M059J (cell line): ENCODE measurements at regions not wholly inside any gene's neighbourhood (a gene's known extent, or its start where the extent isn't known, plus 50 kb on each side); places are given as distances from the start of the nearest gene placed in this dataset.

Experiments
- DNase-seq: peaks from one replicate; pipeline ENCODE4 v3.0.0-alpha.2; 2012; ENCODE audit warnings: low read depth

DNA sequence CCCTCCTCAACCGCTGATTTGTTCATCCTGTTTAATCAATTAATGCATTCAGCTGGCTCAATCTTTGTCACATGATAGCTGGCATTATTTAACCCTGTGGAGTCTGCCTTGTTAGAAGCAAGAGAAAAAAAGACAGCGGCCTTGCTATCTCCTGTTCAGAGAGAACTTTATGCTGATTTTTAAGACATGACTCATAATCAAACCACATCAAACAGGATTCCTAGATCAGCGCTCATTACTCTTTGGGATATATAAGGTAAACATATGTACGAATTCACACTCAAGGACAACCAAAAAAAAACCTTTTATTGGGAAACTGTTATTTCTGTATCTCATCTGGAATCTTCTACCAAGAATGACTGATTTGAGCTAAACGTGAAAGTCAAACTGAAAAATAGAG, 195.1 kb downstream of the C1D start:
- peak; percentile 83 for DNase-seq

GRCh38 chr2:67871686-67872412, 191.0 kb downstream of the C1D start:
- peak; percentile 98 for DNase-seq

DNA sequence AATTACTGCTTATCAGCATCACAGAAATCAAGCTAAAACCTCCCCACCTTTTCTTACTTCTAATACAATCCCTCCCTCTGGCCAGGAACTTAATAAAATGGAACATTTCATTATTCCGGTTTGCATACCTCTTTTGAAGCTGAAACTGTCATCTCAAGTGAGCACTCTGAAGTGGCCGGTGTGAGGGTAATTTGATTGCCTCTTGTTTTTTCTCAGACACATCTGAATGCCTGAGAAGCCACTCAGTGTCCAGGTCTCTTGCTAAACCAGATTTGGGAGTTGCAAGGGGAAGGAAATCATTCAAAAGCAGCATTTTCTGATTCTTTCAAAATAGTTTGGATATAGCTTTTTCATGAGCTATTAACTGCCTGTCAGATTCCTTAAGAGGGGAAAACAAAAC, 190.3 kb downstream of the C1D start:
- DNase-seq, result peak; percentile 44

DNA sequence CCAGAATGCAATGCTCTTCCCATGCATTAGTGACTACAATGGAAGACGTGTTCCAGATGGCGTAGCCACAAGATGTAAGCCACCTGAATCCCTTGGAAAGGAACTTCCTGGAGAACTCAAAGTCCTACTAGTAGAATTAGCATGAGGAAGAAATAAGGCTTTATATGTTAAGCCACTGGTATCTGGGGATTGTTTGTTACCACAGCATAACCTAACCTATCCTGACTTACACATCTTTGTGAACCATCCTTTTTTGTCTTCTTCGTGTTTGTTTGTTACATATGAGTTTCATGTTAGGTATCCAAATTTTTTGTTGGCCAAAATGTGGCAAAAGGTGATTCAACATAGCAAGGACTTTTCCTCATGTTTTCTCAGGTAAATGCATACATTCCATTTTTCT, 188.9 kb downstream of the C1D start:
- DNase-seq, result no peak

DNA sequence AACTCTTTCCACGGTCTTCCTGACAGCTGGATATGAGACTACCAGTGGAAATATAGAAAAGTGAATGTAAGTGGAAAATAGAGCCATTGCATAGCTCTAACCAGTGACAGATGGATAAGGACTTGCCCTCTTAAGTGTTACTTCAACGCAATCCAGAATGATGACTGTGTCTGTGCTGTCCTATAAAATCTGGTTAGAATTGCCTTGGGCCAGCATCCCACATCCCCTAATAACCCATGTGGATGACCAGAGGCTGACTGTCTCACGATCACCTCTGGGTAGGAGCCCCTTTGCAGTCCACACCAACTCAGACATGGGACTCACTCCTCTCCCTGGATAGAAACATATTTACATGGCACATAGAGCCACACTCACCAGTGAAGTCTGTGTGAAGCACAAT, 186.6 kb downstream of the C1D start:
- DNase-seq, result peak; percentile 89

GRCh38 chr2:67877301-67877700, 185.5 kb downstream of the C1D start:
- DNase-seq, result no peak

DNA sequence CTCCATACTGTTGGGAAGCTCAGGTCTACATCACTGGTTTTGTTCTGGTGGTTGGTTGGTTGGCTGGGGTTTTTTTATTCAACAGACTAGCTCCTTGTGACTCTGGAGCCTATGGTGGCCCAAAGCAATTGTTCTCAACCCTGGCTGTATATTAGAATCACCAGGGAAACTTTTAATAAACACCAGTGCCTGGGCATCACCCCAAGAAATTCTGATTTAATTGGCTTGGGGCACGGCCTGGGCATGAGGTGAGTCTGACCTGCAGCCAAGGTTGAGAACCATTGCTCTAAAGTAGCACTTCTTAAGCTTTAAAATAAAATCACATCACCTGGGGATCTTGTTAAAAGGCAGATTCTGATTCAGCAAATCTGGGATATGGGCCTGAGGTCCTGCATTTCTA, 184.1 kb downstream of the C1D start:
- peak; percentile 81 for DNase-seq

DNA sequence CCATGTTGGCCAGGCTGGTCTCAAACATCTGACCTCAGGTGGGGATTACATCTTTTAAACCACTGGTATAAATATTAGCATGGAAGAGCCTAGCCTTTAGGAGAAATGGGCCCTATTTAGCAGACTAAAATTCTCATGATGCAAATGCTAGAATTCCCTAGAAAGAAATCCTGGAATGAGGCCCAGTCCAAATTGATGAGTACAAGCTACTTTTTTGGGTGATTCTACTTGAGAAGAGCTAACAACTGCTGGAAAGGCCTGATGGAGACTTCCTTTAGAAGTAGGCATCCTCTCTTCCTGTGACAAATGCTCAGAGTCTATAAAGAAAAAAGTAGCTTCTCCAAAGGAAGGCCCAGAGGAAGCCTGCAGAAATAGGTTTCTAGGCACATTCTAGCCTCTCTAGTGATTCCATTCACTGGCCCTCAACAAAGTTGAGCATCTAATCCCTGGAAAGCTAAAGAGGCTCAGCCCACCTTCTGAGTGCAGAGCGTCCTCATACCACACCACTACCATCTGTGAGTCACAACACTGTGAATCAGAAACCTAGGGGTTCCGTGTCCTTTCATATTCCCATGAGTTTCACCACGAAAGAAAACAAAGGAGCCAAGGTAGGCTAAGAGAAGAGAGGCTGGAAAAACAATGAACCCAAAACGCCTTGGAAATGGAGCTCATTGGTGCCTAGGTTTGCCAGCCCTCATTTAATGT, 183.1 kb downstream of the C1D start:
- DNase-seq, result peak; percentile 93

- peak; percentile 94 for DNase-seq
Measured at GRCh38 chr2:67880291-67880761, 182.5 kb downstream of the C1D start.

DNA sequence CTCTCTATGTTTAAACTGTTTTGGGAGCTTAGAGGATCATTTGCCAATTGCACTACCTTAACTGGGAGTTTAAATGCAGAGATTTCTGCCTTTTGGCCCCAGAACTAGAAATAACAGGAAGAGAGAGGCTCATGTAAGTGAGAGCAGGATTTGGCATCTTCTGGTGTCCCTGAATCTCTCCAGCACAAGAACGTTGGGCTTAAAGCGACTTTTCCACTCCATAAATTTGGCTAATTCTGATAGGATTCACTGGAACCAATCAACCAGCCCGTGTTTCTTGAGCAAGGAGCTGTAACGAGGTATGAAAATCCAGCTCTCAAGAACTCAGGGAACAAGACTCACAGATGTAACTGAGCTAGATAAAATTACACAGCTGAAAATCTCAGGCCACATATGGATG, 181.0 kb downstream of the C1D start:
- no peak for DNase-seq

DNA sequence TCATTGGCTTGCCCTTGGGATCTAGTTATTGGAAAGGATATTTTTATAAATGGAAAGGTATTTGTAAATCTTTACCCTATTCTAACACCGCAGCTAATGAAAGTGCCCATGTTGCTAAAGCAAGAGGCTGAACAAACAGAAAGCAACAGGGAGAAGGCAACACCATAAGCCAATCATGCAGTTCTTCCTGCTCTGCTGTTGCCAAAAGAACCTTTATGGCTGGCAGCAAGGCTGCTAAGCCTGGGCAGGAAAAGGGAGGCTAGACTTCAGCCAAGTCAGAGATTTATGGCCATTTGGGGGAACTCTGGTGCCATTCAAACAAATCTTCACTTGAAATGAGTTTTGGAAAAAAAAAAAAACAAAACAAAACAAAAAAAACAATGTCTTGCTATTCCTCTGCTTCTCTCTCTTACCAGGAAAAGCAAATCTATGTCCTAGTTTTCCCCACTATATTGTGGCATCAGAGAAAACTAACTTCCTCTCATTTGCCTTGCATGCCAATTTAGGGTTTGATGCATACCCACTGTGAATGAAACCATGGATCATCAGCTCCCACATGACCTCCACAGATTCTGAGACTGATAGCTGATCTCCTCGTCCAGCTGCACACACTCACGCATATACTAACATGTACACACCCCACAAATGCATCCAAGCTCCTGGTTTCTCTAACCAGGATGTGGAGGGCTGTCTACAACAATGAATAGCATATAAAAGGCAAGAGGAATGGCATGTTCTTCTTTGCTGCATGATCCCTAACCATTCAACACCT, 179.3 kb downstream of the C1D start:
- no peak for DNase-seq

GRCh38 chr2:67888351-67889005, 174.3 kb downstream of the C1D start:
- DNase-seq, result no peak

GRCh38 chr2:67889056-67889455, 173.7 kb downstream of the C1D start:
- no peak for DNase-seq

- DNase-seq, result no peak
Measured at GRCh38 chr2:67891642-67892041, 171.2 kb downstream of the C1D start.

GRCh38 chr2:67892339-67892846, 170.4 kb downstream of the C1D start:
- DNase-seq, result no peak

DNA sequence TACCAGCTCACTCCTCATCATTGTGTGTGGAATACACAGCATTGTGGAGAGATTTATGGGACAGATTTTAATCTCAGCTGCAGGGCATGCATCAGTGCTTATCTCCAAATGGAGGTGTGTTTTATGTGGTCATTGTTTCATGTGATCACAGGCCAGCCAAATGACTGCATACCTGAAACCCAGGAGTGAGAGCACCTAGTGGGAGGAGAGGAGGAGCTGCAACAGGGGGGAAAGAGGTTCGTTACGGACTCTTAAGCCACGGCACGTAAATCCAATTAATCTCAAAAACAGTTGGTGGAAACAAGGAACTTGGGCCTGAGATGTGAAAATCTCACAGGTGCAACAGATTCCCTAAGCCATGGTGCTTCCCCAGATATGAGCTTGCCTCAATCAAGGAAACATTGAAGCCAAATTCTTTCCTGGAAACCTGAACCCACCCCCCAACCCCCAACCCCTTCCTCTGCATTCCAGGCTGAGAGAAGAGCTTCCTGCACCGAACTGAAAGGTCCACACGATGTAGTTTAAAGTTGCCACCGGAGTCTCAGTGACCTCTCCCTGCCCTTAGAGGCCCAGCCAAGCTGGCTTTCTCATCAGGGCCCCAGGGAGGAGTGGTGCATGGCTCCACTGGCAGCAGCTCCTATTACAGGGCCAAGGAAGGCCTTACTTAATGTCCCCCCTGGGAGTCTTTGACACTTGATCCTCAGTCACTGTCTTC, 167.4 kb downstream of the C1D start:
- DNase-seq, result peak; percentile 80

DNA sequence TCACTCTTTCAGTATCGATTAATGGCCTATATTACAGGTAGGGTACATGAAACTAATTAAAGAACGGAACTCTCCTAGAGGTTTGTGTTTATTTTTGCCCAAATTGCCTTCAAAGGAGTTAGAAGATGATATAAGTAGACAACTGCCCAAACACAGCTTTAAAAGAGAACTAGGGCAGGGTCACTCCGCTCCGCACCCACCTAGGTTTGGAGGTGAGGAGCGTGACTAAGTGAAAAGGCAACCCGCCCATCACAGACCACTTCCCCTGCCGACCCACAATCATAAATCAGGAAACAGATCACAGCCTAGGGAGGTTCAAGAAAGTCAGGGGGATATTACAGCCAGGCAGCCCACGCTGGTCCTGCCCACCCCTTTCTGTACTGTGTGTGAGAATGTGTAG, 166.7 kb downstream of the C1D start:
- DNase-seq, result no peak

DNA sequence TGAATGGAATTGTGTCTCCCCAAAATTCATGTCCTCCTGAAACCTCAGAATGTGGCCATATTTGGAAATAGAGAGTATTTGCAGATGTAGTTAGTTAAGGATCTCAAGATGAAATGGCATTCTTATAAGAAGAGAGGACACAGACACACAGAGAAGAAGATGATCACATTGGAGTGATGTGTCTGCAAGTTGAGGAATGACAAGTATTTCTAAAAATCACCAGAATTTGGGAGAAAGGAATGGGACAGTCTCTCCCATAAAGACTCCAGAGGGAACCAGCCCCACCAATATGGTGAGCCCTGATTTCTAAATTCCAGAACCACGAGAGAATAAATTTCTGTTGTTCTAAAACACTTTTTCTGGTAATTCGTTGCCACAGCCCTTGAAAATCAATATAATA, 166.3 kb downstream of the C1D start:
- DNase-seq, result no peak

- DNase-seq, result no peak
Measured at GRCh38 chr2:67898595-67898994, 164.2 kb downstream of the C1D start.

DNA sequence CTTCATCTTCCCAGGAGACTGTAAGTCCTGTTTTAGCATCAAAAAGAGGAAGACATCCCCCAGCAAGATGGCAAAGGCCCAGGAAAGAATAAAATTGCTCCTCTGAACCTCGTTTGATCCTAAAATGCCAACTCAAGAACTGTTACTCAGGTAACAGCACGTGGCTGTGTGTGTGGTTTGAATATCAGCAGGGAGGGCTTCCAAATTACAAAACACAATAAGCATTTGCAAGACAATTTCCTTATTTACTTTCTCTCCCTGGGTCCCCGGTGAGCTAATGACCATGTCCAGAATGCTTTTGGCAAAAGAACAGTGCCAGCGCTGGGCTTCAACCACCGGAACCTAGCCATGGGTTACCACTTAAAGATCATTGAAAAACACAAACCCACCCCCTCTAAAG, 163.6 kb downstream of the C1D start:
- peak; percentile 81 for DNase-seq

- no peak for DNase-seq
Measured at GRCh38 chr2:67900826-67901225, 162.0 kb downstream of the C1D start.
